Small intestine (tissue), 7 donors: ENCODE measurements at regions not wholly inside any gene's neighbourhood (a gene's known extent, or its start where the extent isn't known, plus 50 kb on each side); places are given as distances from the start of the nearest gene placed in this dataset.
A peak's percentile ranks its signal among the peaks of the same experiment; 100 is the strongest.

ENCODE experiments used
- DNase-seq, 2 donors: peaks; one replicate each; pipeline versions ENCODE4 v3.0.0 to v3.0.0-alpha.2; 2013
- FAIRE-seq: peaks from 2 replicates; lab custom pipeline; 2012; peaks lifted over from hg19 to GRCh38; lab: Jason Lieb, UNC
- H3K27ac ChIP-seq, 3 donors: one replicate each; pipeline ENCODE4 v1.5.1; 2013; ENCODE audit warnings: low read length in 2 of 3, mild to moderate bottlenecking in 2 of 3, control low read depth in 1 of 3, inconsistent platforms in 1 of 3, low read depth in 1 of 3, moderate library complexity in 1 of 3
- H3K27me3 ChIP-seq, 3 donors: one replicate each; pipeline ENCODE4 v1.6.1; 2013; ENCODE audit warnings: low read length in 3 of 3, inconsistent platforms in 1 of 3; ENCODE audit not compliant: control insufficient read depth in 3 of 3, insufficient read depth in 3 of 3
- H3K36me3 ChIP-seq, 3 donors: one replicate each; pipeline ENCODE4 v1.6.1; 2013; ENCODE audit warnings: low read length in 3 of 3, inconsistent platforms in 1 of 3, low read depth in 1 of 3, mild to moderate bottlenecking in 1 of 3, moderate library complexity in 1 of 3; ENCODE audit not compliant: control insufficient read depth in 3 of 3, insufficient read depth in 2 of 3
- H3K4me1 ChIP-seq, 3 donors: one replicate each; pipeline ENCODE4 v1.6.1; 2013; ENCODE audit warnings: low read length in 2 of 3, inconsistent platforms in 1 of 3, low read depth in 1 of 3, mild to moderate bottlenecking in 1 of 3, moderate library complexity in 1 of 3; ENCODE audit not compliant: control insufficient read depth in 3 of 3, insufficient read depth in 2 of 3
- H3K4me3 ChIP-seq, 3 donors: one replicate each; pipeline ENCODE4 v1.5.1; 2013; ENCODE audit warnings: low read length in 3 of 3, control low read depth in 1 of 3, inconsistent platforms in 1 of 3, low read depth in 1 of 3, mild to moderate bottlenecking in 1 of 3, moderate library complexity in 1 of 3
- H3K9me3 ChIP-seq, 2 donors: one replicate each; pipeline ENCODE4 v1.6.1; 2013; ENCODE audit warnings: low read depth in 1 of 2, low read length in 1 of 2; ENCODE audit not compliant: control insufficient read depth in 2 of 2, insufficient read depth in 1 of 2
- WGBS, 3 donors: extraction: QIAGEN DNeasy Blood & Tissue Kit; methylation state at CpG; one replicate each; pipeline ENCODE4 v1.1.7; 2013; 5-methylcytosine and 5-hydroxymethylcytosine counted together
- donor health status: healthy with polysubstance abuse.
- donor health status: control.
- donor health status: control.
- donor health status: Bipolar disorder and iron deficiency.
- donor health status: healthy.

GRCh38 chr12:83537428-83538053 is 850.8 kb downstream of the TMTC2 start:
- Histone ChIP-seq H3K36me3 (no peaks in the 10 kb centered on the region), H3K4me1 (no peaks in the 10 kb centered on the region), H3K27ac (no peak overlapping the region), H3K4me3 (no peak overlapping the region), H3K9me3 (no peaks in the 10 kb centered on the region), H3K27me3 (no peaks in the 10 kb centered on the region)
- FAIRE-seq (no peak), DNase-seq (no peak)
- WGBS, 3 donors: 67 to 76% (median 68%) methylated on average over 4 of the region's 4 CpGs

GRCh38 chr12:83536496-83536895 is 849.8 kb downstream of the TMTC2 start:
- H3K27me3 ChIP-seq: no peaks in the 10 kb centered on the region
- no peaks in the 10 kb centered on the region for H3K4me1 ChIP-seq
- DNase-seq (no peak), FAIRE-seq (no peak)
- H3K4me3 ChIP-seq: no peak overlapping the region
- H3K9me3 ChIP-seq: no peaks in the 10 kb centered on the region
- 82 to 91% (median 90%) methylated on average over 1 of the region's 1 CpG for WGBS, 3 donors
- H3K36me3 ChIP-seq: no peaks in the 10 kb centered on the region
- no peak overlapping the region for H3K27ac ChIP-seq

- Histone ChIP-seq H3K36me3 (no peaks in the 10 kb centered on the region), H3K9me3 (no peaks in the 10 kb centered on the region), H3K4me3 (no peak overlapping the region), H3K27ac (no peak overlapping the region), H3K4me1 (no peaks in the 10 kb centered on the region), H3K27me3 (no peaks in the 10 kb centered on the region)
- no peak for DNase-seq
- WGBS, 3 donors: 71 to 75% (median 71%) methylated on average over 1 of the region's 1 CpG
- no peak for FAIRE-seq
Observed at GRCh38 chr12:83528571-83528970, 841.9 kb downstream of the TMTC2 start.

- H3K4me1 ChIP-seq: no peaks in the 10 kb centered on the region
- no peaks in the 10 kb centered on the region for H3K36me3 ChIP-seq
- no peak overlapping the region for H3K27ac ChIP-seq
- 56 to 77% (median 69%) methylated on average over 1 of the region's 1 CpG for WGBS, 3 donors
- no peaks in the 10 kb centered on the region for H3K27me3 ChIP-seq
- no peaks in the 10 kb centered on the region for H3K9me3 ChIP-seq
- FAIRE-seq: no peak
- no peak for DNase-seq
- H3K4me3 ChIP-seq: no peak overlapping the region
Observed at GRCh38 chr12:83527810-83528209, 841.1 kb downstream of the TMTC2 start.

- 83 to 89% (median 84%) methylated on average over 3 of the region's 3 CpGs for WGBS, 3 donors
- no peaks in the 10 kb centered on the region for H3K4me1 ChIP-seq
- no peaks in the 10 kb centered on the region for H3K9me3 ChIP-seq
- H3K27me3 ChIP-seq: no peaks in the 10 kb centered on the region
- FAIRE-seq: no peak
- H3K36me3 ChIP-seq: no peaks in the 10 kb centered on the region
- DNase-seq: no peak
- H3K4me3 ChIP-seq: no peak overlapping the region
- no peak overlapping the region for H3K27ac ChIP-seq
Observed at GRCh38 chr12:83515306-83516026, 828.8 kb downstream of the TMTC2 start.

GRCh38 chr12:83514372-83514771 is 827.7 kb downstream of the TMTC2 start:
- FAIRE-seq: peak; percentile 65
- Histone ChIP-seq H3K27ac (no peak overlapping the region), H3K4me3 (no peak overlapping the region), H3K27me3 (no peaks in the 10 kb centered on the region), H3K4me1 (no peaks in the 10 kb centered on the region), H3K36me3 (no peaks in the 10 kb centered on the region), H3K9me3 (no peaks in the 10 kb centered on the region)
- DNase-seq: peak in 1 of 2 donors; percentile 28
- WGBS, 3 donors: 10 to 55% (median 38%) methylated on average over 1 of the region's 1 CpG

GRCh38 chr12:83506841-83507240 is 820.1 kb downstream of the TMTC2 start:
- 90 to 96% (median 94%) methylated on average over 5 of the region's 5 CpGs for WGBS, 3 donors
- H3K27ac ChIP-seq: no peak overlapping the region
- FAIRE-seq: no peak
- H3K9me3 ChIP-seq: peaks cover 0 to 11% of the 10 kb centered on the region in 2 donors
- H3K4me1 ChIP-seq: no peaks in the 10 kb centered on the region
- H3K4me3 ChIP-seq: no peak overlapping the region
- H3K27me3 ChIP-seq: no peaks in the 10 kb centered on the region
- DNase-seq: no peak
- no peaks in the 10 kb centered on the region for H3K36me3 ChIP-seq

GRCh38 chr12:83505586-83505985 is 818.9 kb downstream of the TMTC2 start:
- Histone ChIP-seq H3K9me3 (peaks cover 0 to 11% of the 10 kb centered on the region in 2 donors), H3K4me3 (no peak overlapping the region), H3K4me1 (no peaks in the 10 kb centered on the region), H3K27me3 (no peaks in the 10 kb centered on the region), H3K36me3 (no peaks in the 10 kb centered on the region), H3K27ac (no peak overlapping the region)
- FAIRE-seq: no peak
- DNase-seq: no peak
- 65 to 70% (median 67%) methylated on average over 2 of the region's 2 CpGs for WGBS, 3 donors
